ENCODE measurements at regions not wholly inside any gene's neighbourhood (a gene's known extent, or its start where the extent isn't known, plus 50 kb on each side); places are given as distances from the start of the nearest gene placed in this dataset.

- TF ChIP-seq CTCF (IDR thresholded peaks at IDR 0.05): no peak
- H3K9ac ChIP-seq (ENCODE audit: low read depth in 2 of 2, low read length in 2 of 2): no peak overlapping the region
- DNase-seq: no peak
Observed at GRCh38 chr5:14090755-14091154, 52.4 kb upstream of the TRIO start.

GRCh38 chr5:14090290-14090689, 52.9 kb upstream of the TRIO start:
- DNase-seq: no peak
- Histone ChIP-seq H3K9me3 (no peaks in the 10 kb centered on the region), H3K4me1 (no peaks in the 10 kb centered on the region), H3K9ac (ENCODE audit: low read depth in 2 of 2, low read length in 2 of 2) (no peak overlapping the region), H3K27me3 (no peaks in the 10 kb centered on the region), H3K4me3 (no peak overlapping the region), H3K27ac (no peak overlapping the region), H3K36me3 (no peaks in the 10 kb centered on the region)
- no peak for TF ChIP-seq CTCF (IDR thresholded peaks at IDR 0.05)
- intact Hi-C loops (cut with DNase I): no loop called here

More at GRCh38 chr5:14090755-14091154, 52.4 kb upstream of the TRIO start:
- intact Hi-C loops (cut with DNase I): no loop called here
- Histone ChIP-seq H3K27me3 (no peaks in the 10 kb centered on the region), H3K9me3 (no peaks in the 10 kb centered on the region), H3K4me3 (no peak overlapping the region), H3K4me1 (no peaks in the 10 kb centered on the region), H3K36me3 (no peaks in the 10 kb centered on the region), H3K27ac (no peak overlapping the region)

- no peak for DNase-seq
- no peaks in the 10 kb centered on the region for H3K27me3 ChIP-seq
- intact Hi-C loops (cut with DNase I): no loop called here
- no peaks in the 10 kb centered on the region for H3K9me3 ChIP-seq
- no peak for TF ChIP-seq CTCF (IDR thresholded peaks at IDR 0.05)
- H3K4me1 ChIP-seq: no peaks in the 10 kb centered on the region
- no peaks in the 10 kb centered on the region for H3K36me3 ChIP-seq
- no peak overlapping the region for H3K4me3 ChIP-seq
- H3K9ac ChIP-seq (ENCODE audit: low read depth in 2 of 2, low read length in 2 of 2): no peak overlapping the region
- H3K27ac ChIP-seq: no peak overlapping the region
Observed at GRCh38 chr5:14089198-14089597, 53.9 kb upstream of the TRIO start.

- H3K4me3 ChIP-seq: no peak overlapping the region
- no peaks in the 10 kb centered on the region for H3K27me3 ChIP-seq
- no peak for DNase-seq
- H3K36me3 ChIP-seq: no peaks in the 10 kb centered on the region
- no peak overlapping the region for H3K27ac ChIP-seq
- intact Hi-C loops (cut with DNase I): no loop called here
- H3K9me3 ChIP-seq: no peaks in the 10 kb centered on the region
- no peak for TF ChIP-seq CTCF (IDR thresholded peaks at IDR 0.05)
- no peaks in the 10 kb centered on the region for H3K4me1 ChIP-seq
- no peak overlapping the region for H3K9ac ChIP-seq (ENCODE audit: low read depth in 2 of 2, low read length in 2 of 2)
Observed at GRCh38 chr5:14086261-14086660, 56.9 kb upstream of the TRIO start.

GRCh38 chr5:14082973-14083372, 60.2 kb upstream of the TRIO start:
- DNase-seq: no peak
- intact Hi-C loops (cut with DNase I): no loop called here
- Histone ChIP-seq H3K27ac (no peak overlapping the region), H3K4me1 (no peaks in the 10 kb centered on the region), H3K36me3 (no peaks in the 10 kb centered on the region), H3K27me3 (no peaks in the 10 kb centered on the region), H3K4me3 (no peak overlapping the region), H3K9ac (ENCODE audit: low read depth in 2 of 2, low read length in 2 of 2) (no peak overlapping the region), H3K9me3 (no peaks in the 10 kb centered on the region)
- TF ChIP-seq CTCF (IDR thresholded peaks at IDR 0.05): no peak

- TF ChIP-seq CTCF (IDR thresholded peaks at IDR 0.05): no peak
- intact Hi-C loops (cut with DNase I): no loop called here
- Histone ChIP-seq H3K27ac (no peak overlapping the region), H3K4me3 (no peak overlapping the region), H3K36me3 (no peaks in the 10 kb centered on the region), H3K9me3 (no peaks in the 10 kb centered on the region), H3K27me3 (no peaks in the 10 kb centered on the region), H3K4me1 (no peaks in the 10 kb centered on the region), H3K9ac (ENCODE audit: low read depth in 2 of 2, low read length in 2 of 2) (no peak overlapping the region)
- no peak for DNase-seq
Observed at GRCh38 chr5:14082523-14082922, 60.6 kb upstream of the TRIO start.
